Chondrocyte (in vitro differentiated cells): ENCODE measurements at regions not wholly inside any gene's neighbourhood (a gene's known extent, or its start where the extent isn't known, plus 50 kb on each side); places are given as distances from the start of the nearest gene placed in this dataset.

Experiments
- DNase-seq: peaks from one replicate; pipeline ENCODE4 v3.0.0; 2021; ENCODE audit warnings: mixed read lengths, low spot score
- H3K27ac Mint-ChIP-seq: one replicate; pipeline ENCODE4 v1.8.0; 2021; ENCODE audit warnings: mild to moderate bottlenecking, moderate library complexity, mixed read lengths; ENCODE audit not compliant: unreplicated experiment
- H3K27me3 Mint-ChIP-seq: 2 replicates; pipeline ENCODE4 v1.8.0; 2021; ENCODE audit warnings: low read depth, mixed read lengths
- H3K36me3 Mint-ChIP-seq: 2 replicates; pipeline ENCODE4 v1.8.0; 2021; ENCODE audit warnings: low read depth, mixed read lengths
- H3K4me1 Mint-ChIP-seq: 2 replicates; pipeline ENCODE4 v1.8.0; 2021; ENCODE audit warnings: low read depth, mild to moderate bottlenecking, mixed read lengths
- H3K4me3 Mint-ChIP-seq: one replicate; pipeline ENCODE4 v1.8.0; 2021; ENCODE audit warnings: mild to moderate bottlenecking, moderate library complexity, mixed read lengths; ENCODE audit not compliant: unreplicated experiment
- H3K9me3 Mint-ChIP-seq: 2 replicates; pipeline ENCODE4 v1.8.0; 2021; ENCODE audit warnings: low read depth, mixed read lengths
- CTCF ChIP-seq: fragments of 200-600 bp; sonication (generic); IDR thresholded peaks from 2 replicates; pipeline ENCODE4 v1.5.0; 2021; ENCODE audit warnings: antibody characterized with exemption, mild to moderate bottlenecking, moderate library complexity

GRCh38 chr6:153852034-153852433 is 187.0 kb upstream of the OPRM1 start:
- DNase-seq: no peak
- peaks cover 4% of the 10 kb centered on the region for H3K9me3 Mint-ChIP-seq
- no peak overlapping the region for H3K4me3 Mint-ChIP-seq
- peaks cover 5% of the 10 kb centered on the region for H3K4me1 Mint-ChIP-seq
- no peak for TF ChIP-seq CTCF
- no peaks in the 10 kb centered on the region for H3K36me3 Mint-ChIP-seq
- H3K27me3 Mint-ChIP-seq: no peaks in the 10 kb centered on the region
- no peak overlapping the region for H3K27ac Mint-ChIP-seq

DNA sequence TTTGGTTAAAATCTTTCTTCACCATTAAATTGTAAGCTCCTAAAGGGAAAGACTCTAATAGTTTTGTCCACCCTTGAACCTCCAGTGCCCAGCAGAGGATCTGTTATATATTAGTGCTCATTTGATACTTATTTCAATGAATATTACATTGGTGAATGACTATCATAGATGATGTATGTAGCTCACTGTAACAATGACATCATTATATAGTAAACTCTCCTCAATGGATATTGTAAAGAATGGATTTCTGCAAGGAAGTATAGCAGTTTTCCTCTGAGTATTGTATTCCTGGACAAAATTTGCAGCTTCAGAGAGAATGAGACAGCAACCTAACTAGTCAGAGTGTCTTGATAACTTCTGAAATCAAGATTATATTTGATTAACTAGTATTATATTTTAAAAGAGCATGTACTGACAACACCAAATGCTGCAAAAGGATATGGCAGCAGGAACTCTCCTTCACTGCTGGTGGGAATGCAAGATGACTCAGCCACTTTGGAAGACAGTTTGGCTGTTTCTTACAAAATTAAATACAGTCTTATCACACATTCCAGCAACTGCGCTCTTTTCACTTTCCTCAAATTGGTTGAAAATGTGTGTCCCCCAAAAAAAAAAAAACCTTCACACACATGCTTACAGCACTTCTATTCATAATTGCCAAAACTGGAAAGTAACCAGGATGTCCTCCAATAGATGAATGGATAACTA is 189.8 kb upstream of the OPRM1 start:
- H3K27ac Mint-ChIP-seq: no peak overlapping the region
- H3K36me3 Mint-ChIP-seq: no peaks in the 10 kb centered on the region
- no peak for TF ChIP-seq CTCF
- DNase-seq: no peak
- peaks cover 5% of the 10 kb centered on the region for H3K4me1 Mint-ChIP-seq
- H3K27me3 Mint-ChIP-seq: no peaks in the 10 kb centered on the region
- H3K9me3 Mint-ChIP-seq: peaks cover 2% of the 10 kb centered on the region
- no peak overlapping the region for H3K4me3 Mint-ChIP-seq

DNA sequence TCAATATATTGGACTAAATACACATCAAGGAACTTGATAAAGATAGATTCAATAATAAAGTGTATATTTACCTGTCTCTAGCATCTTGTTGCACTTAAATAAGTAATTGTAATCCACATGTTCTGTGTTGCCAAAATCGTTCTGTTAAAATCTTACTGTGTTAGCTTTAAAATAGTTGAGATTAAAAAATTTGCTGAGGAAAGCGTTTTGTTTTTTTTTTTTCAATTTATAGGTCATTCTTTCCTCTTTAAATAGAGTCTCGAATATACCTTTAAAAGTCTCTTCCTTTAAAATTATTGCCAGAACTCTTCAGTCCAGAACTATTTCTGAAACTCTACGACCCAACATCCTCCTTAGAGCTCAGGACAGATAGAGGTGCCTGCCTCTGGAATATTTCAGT is 195.6 kb upstream of the OPRM1 start:
- Mint-ChIP-seq H3K9me3 (no peaks in the 10 kb centered on the region), H3K4me1 (peaks cover 9% of the 10 kb centered on the region), H3K4me3 (no peak overlapping the region), H3K36me3 (no peaks in the 10 kb centered on the region), H3K27me3 (peaks cover 2% of the 10 kb centered on the region), H3K27ac (no peak overlapping the region)
- TF ChIP-seq CTCF: no peak
- no peak for DNase-seq

GRCh38 chr6:153842491-153842890 is 196.5 kb upstream of the OPRM1 start:
- DNase-seq: no peak
- Mint-ChIP-seq H3K4me3 (no peak overlapping the region), H3K27me3 (peaks cover 2% of the 10 kb centered on the region), H3K36me3 (no peaks in the 10 kb centered on the region), H3K9me3 (no peaks in the 10 kb centered on the region), H3K4me1 (peaks cover 9% of the 10 kb centered on the region), H3K27ac (no peak overlapping the region)
- TF ChIP-seq CTCF: no peak

DNA sequence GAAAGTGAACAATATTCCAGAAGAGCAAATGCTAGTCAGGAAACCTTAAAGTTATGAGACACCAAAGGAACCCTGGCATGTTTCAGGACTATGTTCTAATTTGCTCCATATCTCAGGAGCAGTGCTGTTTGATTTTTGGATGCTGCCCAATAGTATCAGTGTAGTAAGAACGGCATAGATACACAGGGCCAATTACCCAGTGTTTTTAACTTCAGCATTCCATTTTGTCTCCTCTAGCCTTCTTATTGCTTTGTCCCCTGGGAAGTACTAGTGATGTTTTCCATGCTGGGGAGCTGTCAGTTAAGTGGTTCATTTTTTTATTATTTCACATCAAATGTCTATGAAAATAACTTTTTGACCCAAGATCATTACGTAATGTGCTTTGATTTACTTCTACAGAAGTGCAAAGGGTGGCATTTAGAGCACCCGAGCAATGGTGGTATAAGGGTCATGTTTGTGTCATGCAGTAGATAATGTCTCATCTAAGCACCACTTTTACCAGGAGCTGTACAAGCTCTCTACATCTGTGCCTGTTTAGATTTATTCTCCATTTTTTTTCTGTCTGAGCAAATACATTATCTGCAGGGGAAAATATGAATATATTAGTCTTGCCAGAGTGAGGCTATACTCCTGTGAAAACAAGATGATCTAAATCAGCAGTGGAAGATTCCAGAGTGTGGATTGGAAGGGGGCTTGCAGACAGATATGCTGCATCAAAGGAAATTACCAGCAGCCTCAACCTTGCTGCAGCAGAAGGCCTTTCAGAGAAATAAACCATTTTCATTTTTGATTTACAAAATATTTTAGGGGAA is 198.8 kb upstream of the OPRM1 start:
- Mint-ChIP-seq H3K27ac (no peak overlapping the region), H3K4me3 (no peak overlapping the region), H3K27me3 (peaks cover 2% of the 10 kb centered on the region), H3K4me1 (peaks cover 9% of the 10 kb centered on the region), H3K9me3 (peaks cover 3% of the 10 kb centered on the region), H3K36me3 (no peaks in the 10 kb centered on the region)
- no peak for TF ChIP-seq CTCF
- no peak for DNase-seq
